Stimulated activated CD4-positive, alpha-beta T cell treated with anti-CD3 and anti-CD28 coated beads, TNF-alpha, amount 100 ng/mL, for 4 hours (primary cell): ENCODE measurements at regions not wholly inside any gene's neighbourhood (a gene's known extent, or its start where the extent isn't known, plus 50 kb on each side); places are given as distances from the start of the nearest gene placed in this dataset.

Source experiments
- DNase-seq, 3 experiments: peaks; one replicate each; pipeline ENCODE4 v3.0.0-alpha.2; 2020; ENCODE audit warnings: low read depth in 3 of 3

DNA sequence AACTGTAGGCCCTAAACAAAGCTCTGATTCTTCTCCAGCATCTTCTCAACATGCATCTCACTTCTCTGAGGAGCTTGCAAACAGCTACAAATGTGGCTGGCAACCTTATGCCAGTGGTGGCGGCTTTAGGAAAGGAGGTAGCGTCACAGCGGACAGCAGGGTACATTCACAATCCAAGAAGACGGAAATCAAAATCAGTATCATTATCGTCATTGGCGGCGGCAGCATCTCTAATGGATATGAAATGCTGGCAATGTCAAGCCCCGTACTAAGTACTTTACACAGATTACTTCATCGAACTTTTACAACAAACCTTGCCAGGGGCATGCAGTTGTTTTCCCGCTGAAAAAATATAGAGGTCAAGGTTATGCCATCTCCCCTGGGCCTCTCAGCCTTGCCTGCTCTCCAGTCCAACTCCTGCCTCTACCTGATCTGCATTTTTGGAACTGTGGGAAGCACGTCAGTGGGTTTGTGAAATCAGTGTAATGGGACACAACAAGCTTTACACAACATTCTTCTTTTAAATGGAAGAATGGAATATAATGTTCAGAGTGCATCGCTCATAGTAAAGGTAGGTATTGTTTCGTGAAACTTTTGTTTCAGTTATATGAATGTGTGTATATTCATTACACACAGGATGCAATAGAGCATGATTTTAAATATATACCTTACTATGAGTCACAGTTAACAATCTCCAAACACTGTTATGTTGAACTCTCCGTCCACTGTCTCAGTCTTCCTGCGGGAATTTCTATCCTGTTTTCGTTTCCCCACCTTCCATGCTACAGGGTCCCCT, 152.9 kb downstream of the TTC32 start:
- DNase-seq: no peak

DNA sequence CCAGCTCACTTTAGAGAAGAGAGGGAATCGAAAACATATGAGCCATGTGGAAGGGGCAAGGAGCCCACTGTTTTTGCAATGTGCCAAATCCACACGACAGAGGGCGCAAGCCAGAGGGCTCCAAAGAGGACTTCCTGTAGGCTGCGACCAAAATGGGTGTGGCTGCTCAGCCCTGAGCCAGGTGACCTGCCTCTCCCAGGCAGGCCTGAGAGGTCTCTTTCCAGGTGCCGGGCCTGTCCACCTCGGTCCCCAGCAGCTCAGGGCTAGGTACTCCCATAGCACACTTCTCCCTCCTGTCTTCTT, 153.8 kb downstream of the TTC32 start:
- DNase-seq: no peak

DNA sequence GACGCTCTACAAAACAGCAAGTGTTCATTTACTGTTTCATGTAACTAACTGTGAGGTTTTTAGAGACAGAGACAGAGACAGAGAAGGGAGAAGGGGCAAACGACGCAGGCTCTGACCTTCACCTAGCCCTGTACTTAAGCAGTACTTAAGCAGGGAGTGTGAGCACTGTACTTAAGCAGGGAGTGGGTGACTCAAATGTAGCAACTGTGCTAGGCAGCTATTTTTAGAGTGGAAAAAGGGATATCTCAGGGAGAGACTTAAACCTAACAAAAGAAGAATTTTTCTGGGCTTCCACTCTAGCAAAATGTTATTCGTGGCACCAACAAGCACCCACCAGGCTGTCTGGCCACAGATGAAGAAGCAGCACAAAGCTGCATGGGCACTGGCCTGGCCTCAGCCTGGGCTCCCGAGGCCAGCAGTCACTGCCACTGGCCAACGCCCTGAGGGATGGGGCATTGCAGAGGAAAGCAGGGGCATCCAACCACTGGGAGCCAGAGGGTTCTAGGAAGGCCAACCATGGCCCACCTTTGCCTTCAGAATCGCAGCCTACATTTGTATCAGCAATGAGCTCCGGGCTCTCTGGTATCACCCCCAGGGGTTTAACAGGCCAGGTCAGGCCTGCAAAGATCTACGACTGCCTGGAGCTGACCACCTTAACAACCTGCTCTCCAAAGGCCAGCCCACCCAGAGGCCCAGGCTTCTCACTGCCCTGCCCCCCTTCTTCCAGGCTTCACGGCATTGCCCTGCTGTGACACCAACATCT, 154.3 kb downstream of the TTC32 start:
- DNase-seq: no peak

DNA sequence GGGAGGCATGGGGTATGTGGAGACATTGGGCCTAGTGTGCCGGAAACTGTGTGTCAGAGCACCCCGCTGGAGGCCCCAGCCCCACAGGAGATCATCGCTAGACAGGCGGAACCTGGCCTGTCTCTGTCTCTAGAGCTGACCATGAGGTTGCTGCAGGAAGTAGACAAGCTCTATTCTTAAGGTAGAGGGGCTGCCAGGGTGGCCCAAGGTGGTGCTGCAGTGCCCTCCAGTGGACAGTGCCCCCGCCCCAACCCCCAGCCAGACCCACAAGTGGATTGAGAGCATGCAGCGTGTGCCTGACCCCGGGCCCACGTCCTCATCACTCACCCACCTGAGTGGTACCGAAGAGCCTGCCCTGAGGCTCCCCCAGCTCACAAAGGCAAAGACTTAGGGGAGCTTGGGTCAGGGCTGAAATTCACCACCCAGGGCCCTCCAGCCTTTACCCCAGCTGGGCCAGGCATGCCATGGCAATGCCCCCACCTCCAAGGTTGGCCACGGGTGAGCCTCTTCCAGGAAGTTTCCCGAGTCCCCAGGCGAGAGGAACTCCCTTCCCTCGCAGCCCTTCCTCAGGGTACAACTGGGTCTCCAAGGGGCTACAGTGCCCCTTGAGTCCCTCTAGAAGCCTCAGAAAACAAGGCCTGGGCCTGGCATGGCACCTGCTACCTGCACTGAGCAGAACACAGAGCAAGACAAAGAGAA, 155.0 kb downstream of the TTC32 start:
- DNase-seq: no peak

DNA sequence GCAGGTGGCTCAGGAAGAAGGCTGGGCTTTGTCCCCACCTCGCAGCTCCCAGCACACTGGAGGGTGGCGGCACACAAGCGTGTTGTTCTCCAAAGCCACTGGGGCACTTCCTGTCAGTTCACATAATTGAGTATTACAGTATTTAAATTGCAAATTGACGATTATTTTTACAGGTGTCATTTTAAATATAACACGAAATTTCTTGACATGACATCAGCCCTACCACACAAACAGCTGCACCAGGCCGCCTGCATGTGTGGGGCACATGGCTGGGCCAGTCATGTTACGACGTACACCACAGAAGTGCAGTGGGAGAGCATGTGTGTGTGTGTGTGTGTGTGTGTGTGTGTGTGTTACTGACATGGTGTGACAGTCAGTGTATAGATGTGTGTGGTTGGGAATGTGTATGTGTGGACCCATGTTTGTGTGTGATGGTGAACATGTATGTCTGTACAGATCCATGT, 155.6 kb downstream of the TTC32 start:
- no peak for DNase-seq

DNA sequence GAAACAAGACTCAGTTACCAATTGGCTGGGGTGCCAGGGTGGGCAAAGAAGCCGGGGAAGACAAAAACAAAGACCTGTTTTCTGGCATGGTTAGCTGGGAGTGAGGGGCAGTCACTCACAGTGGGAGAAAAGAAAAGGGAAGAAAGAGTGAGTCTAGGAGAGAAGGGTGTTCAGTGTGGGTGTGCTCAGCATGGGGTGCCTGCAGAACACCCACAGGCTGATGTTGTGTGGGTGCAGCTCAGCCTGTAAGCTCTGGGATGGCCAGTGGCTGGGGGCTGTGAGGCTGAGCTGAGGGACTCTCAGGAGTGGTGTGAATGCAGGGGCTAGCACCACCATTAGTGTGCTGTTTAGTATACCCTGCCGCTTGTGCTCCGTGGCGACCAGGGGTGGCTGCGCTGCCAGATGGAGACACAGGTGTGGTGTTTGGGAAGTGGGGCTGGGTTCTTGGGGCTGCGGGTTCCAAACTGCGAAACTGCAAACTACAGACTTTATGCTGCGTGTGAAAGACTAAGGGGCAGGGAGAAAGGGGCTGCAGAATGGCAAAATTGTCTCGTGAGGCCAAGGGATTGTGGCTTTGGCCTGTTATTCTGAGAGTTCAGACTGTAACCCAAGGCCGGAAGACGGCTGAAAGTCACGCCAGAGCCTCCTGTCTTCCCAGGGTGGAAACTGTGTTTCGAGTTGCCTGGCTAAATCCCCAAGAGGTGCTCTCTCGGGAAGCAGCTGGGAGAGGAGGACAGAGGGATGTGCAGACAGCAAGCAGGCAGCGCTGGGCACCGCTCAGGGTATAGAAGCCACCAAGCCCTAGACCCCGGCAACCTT, 156.3 kb downstream of the TTC32 start:
- no peak for DNase-seq

DNA sequence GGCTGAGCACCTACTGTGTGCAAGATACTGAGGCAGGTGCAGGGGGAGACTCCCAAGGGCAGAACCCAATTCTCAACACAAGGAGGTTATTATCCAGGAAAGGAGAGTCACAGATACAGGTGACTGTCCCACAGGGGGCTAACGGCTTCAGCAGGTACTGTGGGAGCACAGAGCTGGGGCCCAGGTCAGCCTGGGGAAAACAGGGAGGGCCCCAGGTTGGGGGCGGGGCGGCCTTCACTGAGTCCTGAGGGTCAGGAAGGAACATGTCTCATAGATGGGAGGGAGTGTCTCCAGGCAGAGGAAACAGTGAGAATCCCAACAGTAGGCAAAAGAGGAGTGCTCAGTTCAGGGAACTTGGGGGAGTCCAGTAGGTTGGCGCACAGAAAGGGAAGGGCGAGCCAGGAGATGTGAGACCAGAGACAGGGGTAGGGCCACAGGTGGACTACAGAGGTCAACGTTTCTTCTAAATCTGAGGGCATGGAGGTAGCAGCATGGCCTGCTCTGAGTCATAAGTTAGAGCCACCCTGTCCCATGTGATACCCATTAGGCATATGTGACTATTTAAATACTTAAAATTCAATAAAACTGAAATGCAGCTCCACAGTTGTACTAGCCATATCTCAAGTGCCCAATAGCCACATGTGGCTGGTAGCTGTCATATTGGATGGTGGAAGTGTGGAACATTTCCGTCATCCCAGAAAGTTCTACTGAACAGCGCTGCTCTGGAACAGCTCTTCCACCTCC, 157.2 kb downstream of the TTC32 start:
- no peak for DNase-seq

DNA sequence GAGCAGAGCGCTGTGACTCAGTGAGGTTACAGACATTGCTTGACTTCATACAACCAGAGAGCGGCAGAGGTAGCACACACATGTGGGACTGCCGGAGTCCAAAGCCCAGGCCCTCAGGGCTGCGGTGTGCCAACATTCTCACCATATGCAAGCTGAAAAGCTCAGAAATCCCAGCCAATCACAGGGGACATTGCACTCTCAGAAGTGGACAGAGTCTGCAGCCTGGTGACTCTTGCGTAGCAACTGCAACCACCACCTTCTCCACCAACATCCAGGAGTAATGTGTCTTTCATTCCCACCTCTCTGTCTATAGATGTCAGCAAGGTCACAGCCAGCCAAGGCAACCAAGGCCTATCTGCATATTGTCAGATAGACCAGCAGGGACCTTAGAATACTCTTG, 158.1 kb downstream of the TTC32 start:
- no peak for DNase-seq

DNA sequence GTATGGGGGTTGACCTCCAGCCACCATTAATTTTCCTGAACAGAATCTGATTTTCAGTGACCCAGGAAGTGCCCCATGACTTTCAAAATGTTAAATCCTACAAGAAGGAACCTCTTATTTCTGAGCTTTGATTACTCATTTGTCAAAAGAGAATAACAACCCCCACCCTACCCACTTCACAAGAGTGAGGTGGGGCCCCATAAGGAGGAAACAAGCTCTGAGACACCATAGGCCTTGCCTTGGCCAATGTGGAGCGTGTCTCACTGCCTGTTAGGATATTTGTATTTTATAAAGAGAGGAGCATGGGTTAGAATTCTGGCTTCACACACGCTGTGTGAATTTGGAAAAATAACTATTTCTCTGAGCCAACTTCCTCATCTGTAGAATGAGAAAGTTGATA, 158.9 kb downstream of the TTC32 start:
- DNase-seq: no peak

DNA sequence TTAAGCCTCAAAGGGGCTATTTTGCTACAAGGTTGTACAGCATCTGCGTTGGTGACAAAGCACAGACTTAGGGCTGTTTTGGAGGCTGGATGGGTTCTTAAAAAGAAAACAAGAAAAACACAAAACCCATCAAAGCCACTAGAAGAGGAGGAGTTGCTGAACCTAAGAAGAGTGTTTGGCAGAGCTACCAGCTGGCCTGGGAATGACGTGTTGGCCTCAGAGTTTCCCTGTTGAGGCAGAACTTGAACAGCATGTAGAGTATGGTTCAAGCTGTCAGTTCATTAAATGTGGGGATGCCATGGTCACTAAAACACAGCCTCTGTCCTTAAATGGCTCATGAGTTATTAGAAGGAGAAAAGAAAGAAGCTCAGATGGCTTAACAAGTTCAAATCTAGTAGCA, 162.5 kb downstream of the TTC32 start:
- DNase-seq: no peak

DNA sequence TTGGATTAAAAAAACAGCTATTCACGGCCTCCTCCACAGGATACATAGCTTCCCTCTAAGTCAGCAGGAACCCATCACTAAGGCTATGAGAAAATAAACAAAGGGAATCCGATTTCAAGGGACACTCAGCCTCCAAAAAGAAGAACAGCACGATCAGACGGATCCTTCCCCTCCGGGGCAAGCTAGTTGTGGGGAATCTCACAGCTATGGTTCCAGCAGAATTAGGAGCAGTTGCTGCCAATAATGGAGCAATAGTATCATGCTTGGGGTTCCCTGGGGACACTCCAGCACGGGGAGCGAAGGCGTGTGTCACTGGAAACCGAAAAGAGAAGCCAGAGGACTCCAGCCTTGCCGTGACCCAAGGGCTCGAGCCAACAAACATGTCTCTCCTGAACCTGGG, 163.1 kb downstream of the TTC32 start:
- no peak for DNase-seq

DNA sequence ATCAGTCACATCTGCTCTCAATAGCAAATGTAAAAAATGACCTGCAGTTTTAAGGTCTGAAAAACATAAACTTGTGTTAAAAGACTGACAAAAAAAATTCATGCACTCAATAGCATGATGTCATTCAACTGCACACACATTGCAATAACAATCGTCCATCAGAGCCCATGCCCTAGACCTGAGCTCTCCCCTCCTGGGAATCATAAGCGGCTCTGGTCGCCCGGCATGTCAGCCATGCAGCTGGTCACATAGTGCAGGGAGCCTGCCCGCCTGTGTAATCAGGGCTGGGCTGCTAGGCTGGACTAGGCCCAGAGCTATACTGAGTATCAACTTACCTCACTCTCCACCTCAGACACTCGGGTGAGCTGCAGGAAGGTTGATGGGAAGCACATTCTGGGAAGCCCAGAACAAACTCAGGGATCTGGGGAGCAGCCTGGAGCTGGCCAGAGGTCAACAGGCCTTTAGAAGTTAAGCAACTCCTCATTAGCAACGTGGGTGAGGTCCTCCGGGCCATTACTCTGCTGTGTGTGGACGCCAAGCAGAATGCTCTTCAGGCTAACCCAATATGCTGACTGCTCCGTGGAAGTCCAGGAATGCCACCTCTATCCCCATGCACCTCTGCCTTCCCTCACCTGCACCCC, 165.5 kb downstream of the TTC32 start:
- no peak for DNase-seq

DNA sequence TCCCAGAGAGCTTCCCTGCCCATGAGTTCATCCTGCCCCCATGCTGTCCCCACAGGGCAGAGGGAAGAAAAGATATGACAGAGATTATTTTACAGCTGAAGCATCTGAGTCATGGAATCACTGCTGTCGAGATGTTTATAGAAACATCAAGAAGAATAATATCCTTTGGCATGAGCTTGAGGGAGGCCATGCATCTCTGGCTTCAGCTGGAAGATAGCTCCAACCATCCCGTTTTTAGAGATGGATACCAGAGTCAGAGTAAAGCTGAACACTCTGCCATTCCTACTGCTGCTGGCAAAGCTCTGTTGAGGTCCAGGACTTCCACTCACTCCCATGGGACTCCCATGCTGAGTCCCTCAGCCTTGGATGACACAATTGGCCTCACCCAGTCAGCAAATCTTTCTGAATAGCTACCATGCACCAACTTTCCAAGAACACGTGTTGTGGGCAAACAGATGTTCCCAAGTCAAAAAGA, 167.8 kb downstream of the TTC32 start:
- DNase-seq: no peak

DNA sequence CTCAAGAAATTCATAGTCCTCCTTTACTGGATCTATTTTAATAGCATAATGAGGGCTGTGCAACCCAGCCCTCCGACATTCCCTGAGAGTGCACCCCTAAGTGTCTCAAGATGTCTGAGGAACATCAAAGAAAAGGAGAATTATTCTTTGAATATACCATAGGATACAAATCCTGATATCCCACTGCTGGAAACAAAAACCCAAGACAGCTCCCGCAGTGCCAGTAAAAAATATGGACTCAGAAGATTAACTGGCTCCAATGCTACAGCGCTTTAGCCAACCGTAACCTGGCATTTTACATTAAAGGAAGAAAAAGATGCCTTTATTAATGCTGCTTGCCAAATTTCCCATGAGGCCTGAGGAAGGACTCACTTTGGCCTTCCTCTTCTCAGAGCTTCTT, 168.4 kb downstream of the TTC32 start:
- DNase-seq: no peak

DNA sequence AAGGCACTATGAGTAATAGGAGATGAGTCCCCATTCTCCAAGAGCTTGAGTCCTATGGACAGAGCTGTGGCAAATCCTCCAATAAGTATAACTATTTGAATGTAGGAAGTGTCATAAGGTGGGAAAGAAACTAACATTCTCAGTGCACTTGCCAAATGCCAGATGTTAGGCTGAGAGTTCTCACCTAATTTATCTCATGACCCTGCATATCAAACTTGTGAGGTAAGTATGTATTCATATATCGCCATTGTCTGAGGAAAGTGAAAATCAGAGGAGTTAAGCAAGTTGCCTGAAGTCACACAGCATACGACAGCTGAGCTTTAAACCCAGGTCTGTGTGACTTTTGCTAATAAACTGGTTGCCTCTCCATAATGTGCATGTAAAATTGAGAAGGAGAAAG, 169.5 kb downstream of the TTC32 start:
- DNase-seq: no peak

DNA sequence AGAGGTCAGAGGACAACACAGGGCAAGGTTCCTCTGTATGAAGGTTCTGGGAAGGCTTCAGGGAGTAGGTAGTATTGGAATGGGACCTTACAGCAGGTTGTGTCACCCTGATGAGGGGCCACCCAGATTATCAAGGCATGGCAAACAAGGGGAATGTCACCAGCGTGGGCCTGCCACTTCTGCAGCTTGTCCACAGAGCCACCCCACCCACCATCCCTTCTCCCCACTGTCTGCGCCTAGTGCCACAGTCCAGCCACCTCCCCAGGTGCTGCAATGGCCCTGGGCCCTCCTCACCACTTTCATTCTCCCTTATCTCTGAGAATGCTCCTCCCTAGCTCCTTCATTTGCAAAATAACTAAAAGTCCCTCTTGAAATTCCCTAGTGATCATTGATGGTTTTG, 170.3 kb downstream of the TTC32 start:
- no peak for DNase-seq

DNA sequence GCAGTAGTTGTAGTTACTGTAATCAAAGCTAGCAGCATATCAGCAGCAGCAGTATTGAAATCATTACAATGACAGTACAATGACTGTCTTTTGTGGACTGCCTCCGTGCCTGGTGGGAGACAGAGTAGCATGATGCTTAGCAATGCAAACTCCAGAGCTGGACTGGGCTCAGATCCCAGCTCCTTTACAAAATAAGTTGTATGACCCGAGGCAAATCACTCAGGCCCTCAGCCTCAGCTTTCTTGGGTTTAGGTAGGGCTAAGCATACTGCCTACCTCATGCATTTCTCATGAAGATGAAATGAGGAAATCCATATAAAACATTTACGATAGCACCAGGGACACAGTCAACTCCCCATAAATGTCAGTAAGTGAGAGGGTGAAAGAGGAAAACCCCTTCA, 170.7 kb downstream of the TTC32 start:
- DNase-seq: no peak

DNA sequence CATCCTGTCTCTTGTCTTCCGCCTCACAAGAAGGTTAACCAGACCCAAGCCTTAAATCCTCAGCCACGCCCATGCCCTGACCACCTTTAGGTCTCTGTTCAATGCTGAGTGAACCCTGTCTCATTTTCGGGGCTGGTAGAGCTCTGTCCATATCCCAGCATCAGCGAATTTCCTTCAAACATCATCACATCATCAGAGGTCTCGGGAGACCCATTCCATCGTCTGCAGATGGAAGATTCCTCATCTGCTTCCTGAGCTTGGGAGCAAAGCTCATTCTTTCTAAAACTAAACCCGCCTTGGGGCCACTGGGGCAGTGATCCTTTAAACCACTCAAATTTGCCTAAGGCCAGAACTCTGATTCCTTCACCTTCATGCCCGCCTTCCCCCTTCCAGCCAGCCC, 173.7 kb downstream of the TTC32 start:
- DNase-seq: no peak

DNA sequence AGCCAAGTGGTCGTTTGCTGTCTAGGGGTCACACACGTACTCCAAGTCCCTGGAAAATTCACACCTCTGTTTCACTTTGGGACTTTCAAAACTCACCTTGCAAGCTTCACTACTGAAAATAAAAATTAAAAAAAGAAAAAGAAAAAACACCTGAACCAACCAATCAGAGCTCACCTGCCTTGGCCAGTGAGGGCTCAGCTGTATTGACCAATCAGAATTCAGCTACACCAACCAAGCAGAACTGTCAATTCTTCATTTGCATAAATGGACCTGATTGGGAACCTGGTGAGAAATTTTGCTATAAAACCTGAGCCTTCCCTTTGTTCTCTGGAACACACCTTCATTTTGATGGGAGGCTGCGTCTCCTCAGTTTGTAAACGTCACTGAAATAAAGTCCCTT, 176.4 kb downstream of the TTC32 start:
- DNase-seq: no peak

DNA sequence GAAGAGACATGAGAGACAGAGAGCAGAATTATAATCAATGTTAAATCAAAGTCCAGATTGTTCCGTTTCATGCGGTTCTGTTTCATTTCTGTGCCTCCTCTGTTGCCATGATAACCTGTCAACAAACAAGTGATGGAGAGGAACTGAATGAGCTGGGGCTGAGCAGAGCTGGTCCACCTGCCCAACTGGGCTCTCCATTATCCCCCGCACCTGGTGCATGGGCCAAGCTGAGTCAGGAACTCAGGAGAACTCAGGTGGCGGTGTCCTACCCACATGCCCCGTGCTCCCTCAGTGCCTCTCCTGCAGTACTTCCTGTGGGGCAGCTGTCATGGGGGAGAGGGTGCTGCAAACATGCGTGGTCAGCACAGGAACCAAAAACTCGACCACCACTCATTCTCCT, 178.8 kb downstream of the TTC32 start:
- no peak for DNase-seq

DNA sequence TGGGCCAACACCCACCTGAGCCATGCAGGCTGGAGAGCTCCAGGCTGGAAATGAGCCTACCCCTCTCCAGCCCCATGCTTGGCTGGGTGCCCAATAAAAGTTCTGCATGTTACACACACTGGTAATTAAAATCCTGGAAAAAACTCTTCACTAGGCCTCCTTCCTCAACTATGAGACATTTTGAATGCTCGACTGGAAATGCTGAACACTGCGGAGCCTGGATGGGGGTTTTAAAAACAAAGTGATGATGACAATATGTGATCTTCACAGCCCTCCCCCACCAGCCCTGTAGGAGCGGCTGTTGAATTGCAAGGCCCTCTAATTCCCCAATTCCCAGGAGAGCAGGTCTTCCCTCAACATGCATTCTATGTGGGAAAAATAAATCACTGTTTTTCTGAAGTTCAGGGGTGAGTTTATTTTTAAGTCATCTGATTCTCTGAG, 179.2 kb downstream of the TTC32 start:
- no peak for DNase-seq
